ENCODE measurements at regions not wholly inside any gene's neighbourhood (a gene's known extent, or its start where the extent isn't known, plus 50 kb on each side); places are given as distances from the start of the nearest gene placed in this dataset.

DNA sequence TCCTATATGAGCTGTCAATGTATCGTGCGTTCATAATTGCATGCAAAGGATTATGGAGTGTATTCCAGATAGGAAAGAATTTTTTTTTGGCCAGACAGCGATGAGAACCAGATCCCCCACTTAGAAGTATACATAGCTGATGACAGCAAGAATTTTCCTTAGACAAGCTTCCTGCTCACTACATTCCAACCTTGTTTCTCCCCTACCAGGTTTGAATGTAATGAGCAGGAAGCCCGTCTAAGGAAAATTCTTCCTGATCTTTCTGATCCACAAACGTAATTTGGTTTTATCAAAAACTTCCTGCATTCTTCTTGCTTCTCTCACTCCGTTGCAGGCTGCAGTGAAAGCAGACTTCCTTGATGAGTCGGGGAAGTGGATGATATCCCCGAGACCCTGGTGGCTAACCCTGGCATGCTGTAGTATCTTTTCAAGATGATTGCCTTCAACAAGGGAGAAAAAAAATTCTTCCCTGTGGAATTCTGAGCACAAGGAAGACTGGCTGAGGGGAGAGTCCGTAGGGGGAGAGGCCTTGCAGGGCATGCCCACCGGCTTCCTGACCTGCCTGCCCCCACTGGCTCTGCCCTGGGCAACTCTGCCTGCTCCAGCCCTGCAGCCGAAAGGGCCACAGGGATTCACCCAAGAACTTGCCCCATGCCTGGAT, 243.1 kb downstream of the TLE3 start:
- H3K79me2 ChIP-seq (ENCODE audit: control insufficient read depth, insufficient read depth, low read length), result no peaks in the 10 kb centered on the region
- H3K4me3 ChIP-seq (ENCODE audit: control insufficient read depth in 2 of 3, extremely low read depth in 1 of 3, insufficient read depth in 2 of 3, low read depth in 1 of 3, low read length in 3 of 3), result no peak overlapping the region
- H3K9me3 ChIP-seq (ENCODE audit: control insufficient read depth, low read depth, low read length), result no peaks in the 10 kb centered on the region
- FAIRE-seq (no peak), DNase-seq (ENCODE audit: low read depth, low spot score) (no peak)
- no peak overlapping the region for H2AFZ ChIP-seq (ENCODE audit: control insufficient read depth, low read length)
- no peaks in the 10 kb centered on the region for H3K36me3 ChIP-seq (ENCODE audit: control insufficient read depth in 2 of 2, extremely low read depth in 1 of 2, insufficient read depth in 2 of 2, low read length in 2 of 2)
- no peaks in the 10 kb centered on the region for H3K4me1 ChIP-seq (ENCODE audit: control insufficient read depth, extremely low read depth, insufficient read depth, low read length)
- peaks cover 2% of the 10 kb centered on the region for H4K20me1 ChIP-seq (ENCODE audit: control insufficient read depth, extremely low read depth, insufficient read depth, low read length)
- no peak for TF ChIP-seq EZH2 (IDR thresholded peaks at IDR 0.05; ENCODE audit: low read length)
- no peaks in the 10 kb centered on the region for H3K27me3 ChIP-seq (ENCODE audit: control insufficient read depth, extremely low read depth, insufficient read depth, low read length)
- dilution Hi-C loops (cut with MboI; ENCODE audit: extremely low pct_ligation_motif_present, low sequenced_read_pairs), result no loop called here
- H3K9ac ChIP-seq (ENCODE audit: control insufficient read depth, extremely low read depth, insufficient read depth, low read length), result no peak overlapping the region
- no peak overlapping the region for H3K27ac ChIP-seq (ENCODE audit: control insufficient read depth, insufficient read depth, low read length)
- H3K4me2 ChIP-seq (ENCODE audit: control insufficient read depth, extremely low read depth, insufficient read depth, low read depth, low read length), result no peak overlapping the region
- no peaks in the 10 kb centered on the region for H3K9me1 ChIP-seq (ENCODE audit: control insufficient read depth, extremely low read depth, insufficient read depth, low read length)

DNA sequence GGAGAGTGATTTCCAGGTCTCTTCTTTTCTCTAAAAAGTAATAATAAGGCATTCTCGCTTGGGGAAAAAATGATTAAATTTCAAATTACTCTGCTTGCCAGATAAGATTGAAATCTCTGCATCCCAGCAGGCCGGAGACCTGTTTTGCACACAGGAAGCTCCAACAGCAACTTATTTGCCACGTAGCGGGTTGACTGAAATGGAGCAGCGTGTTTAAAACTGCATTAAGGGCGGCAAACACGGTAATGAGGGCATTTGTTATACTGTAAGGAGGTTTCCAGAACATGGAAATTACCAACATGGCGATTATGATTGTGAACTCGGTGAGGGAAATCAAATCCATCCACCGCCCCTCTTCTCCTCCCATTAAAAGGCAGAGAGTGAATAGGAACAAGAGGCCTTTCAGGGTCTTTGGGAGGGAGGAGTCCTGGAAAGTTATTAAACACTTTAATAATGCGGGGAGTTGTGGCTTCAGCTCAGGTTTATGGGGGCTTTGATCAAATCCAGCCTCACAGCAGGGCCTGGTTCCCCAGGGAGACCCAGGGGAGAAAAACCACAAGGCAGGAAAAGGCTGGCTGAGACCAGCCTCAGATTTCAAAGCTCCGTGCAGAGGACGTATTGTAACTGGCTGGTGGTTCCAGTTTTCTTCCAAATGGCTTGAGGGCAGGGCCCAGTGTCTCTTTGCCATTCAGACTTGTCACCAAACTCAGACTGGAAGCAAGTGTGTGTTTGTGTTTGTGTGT, 242.3 kb downstream of the TLE3 start:
- dilution Hi-C loops (cut with MboI; ENCODE audit: extremely low pct_ligation_motif_present, low sequenced_read_pairs), result no loop called here
- Histone ChIP-seq H3K36me3 (ENCODE audit: control insufficient read depth in 2 of 2, extremely low read depth in 1 of 2, insufficient read depth in 2 of 2, low read length in 2 of 2) (no peaks in the 10 kb centered on the region), H3K9ac (ENCODE audit: control insufficient read depth, extremely low read depth, insufficient read depth, low read length) (no peak overlapping the region), H4K20me1 (ENCODE audit: control insufficient read depth, extremely low read depth, insufficient read depth, low read length) (peaks cover 2% of the 10 kb centered on the region), H3K9me3 (ENCODE audit: control insufficient read depth, low read depth, low read length) (no peaks in the 10 kb centered on the region), H2AFZ (ENCODE audit: control insufficient read depth, low read length) (no peak overlapping the region), H3K27me3 (ENCODE audit: control insufficient read depth, extremely low read depth, insufficient read depth, low read length) (no peaks in the 10 kb centered on the region), H3K79me2 (ENCODE audit: control insufficient read depth, insufficient read depth, low read length) (no peaks in the 10 kb centered on the region), H3K4me3 (ENCODE audit: control insufficient read depth in 2 of 3, extremely low read depth in 1 of 3, insufficient read depth in 2 of 3, low read depth in 1 of 3, low read length in 3 of 3) (no peak overlapping the region), H3K4me1 (ENCODE audit: control insufficient read depth, extremely low read depth, insufficient read depth, low read length) (no peaks in the 10 kb centered on the region), H3K27ac (ENCODE audit: control insufficient read depth, insufficient read depth, low read length) (no peak overlapping the region), H3K9me1 (ENCODE audit: control insufficient read depth, extremely low read depth, insufficient read depth, low read length) (no peaks in the 10 kb centered on the region), H3K4me2 (ENCODE audit: control insufficient read depth, extremely low read depth, insufficient read depth, low read depth, low read length) (no peak overlapping the region)
- TF ChIP-seq EZH2 (IDR thresholded peaks at IDR 0.05; ENCODE audit: low read length), result no peak
- TF ChIP-seq, protein P1, sequence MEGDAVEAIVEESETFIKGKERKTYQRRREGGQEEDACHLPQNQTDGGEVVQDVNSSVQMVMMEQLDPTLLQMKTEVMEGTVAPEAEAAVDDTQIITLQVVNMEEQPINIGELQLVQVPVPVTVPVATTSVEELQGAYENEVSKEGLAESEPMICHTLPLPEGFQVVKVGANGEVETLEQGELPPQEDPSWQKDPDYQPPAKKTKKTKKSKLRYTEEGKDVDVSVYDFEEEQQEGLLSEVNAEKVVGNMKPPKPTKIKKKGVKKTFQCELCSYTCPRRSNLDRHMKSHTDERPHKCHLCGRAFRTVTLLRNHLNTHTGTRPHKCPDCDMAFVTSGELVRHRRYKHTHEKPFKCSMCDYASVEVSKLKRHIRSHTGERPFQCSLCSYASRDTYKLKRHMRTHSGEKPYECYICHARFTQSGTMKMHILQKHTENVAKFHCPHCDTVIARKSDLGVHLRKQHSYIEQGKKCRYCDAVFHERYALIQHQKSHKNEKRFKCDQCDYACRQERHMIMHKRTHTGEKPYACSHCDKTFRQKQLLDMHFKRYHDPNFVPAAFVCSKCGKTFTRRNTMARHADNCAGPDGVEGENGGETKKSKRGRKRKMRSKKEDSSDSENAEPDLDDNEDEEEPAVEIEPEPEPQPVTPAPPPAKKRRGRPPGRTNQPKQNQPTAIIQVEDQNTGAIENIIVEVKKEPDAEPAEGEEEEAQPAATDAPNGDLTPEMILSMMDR (optimal IDR thresholded peaks at IDR 0.05 in 1 of 3, IDR thresholded peaks at IDR 0.05 in 1 of 3, conservative IDR thresholded peaks at IDR 0.05 in 1 of 3; ENCODE audit: extremely low read depth in 1 of 3, insufficient read depth in 2 of 3, low read length in 3 of 3), result no peak
- DNase-seq (ENCODE audit: low read depth, low spot score), result no peak
- no peak for FAIRE-seq

All from keratinocyte (primary cell).